Glomerular endothelial cell (primary cell): ENCODE measurements at regions not wholly inside any gene's neighbourhood (a gene's known extent, or its start where the extent isn't known, plus 50 kb on each side); places are given as distances from the start of the nearest gene placed in this dataset.

ENCODE experiments used
- DNase-seq: peaks from one replicate; pipeline ENCODE4 v3.0.0-alpha.2; 2011; ENCODE audit warnings: low read depth, low spot score; ENCODE audit errors: extremely low read depth

DNA sequence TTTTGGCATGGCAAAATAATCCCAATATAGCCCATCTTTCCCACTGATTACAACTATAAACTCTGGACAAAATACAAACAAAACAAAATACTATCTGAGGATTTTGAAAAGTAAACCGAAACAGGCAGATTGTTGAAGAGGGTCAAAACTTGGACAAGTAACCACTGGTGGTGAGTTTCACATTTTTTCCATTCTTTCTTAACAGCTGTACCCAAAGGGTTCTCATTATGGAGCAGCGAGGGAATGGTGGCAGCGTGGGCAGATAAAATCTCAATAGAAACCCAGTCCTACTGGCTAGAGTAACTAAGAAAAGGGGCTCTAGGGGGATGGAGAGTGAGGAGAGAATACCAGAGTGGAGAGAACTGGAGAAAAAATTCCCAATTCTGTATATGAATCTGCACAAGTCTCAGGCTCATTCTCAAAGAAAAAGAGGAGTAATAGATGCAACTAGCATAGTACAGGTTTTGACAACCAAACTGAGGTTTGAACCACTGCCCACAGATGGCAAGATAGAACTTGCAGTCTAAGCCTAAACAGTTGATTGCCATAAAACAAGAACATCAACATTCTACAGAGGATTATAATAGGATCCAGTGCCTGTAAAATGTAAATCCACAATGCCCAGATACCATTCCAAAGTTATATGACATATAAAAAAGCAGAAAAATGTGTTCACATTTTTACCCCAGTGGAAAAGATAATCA lies 284.5 kb downstream of the KCNRG start:
- DNase-seq: no peak

DNA sequence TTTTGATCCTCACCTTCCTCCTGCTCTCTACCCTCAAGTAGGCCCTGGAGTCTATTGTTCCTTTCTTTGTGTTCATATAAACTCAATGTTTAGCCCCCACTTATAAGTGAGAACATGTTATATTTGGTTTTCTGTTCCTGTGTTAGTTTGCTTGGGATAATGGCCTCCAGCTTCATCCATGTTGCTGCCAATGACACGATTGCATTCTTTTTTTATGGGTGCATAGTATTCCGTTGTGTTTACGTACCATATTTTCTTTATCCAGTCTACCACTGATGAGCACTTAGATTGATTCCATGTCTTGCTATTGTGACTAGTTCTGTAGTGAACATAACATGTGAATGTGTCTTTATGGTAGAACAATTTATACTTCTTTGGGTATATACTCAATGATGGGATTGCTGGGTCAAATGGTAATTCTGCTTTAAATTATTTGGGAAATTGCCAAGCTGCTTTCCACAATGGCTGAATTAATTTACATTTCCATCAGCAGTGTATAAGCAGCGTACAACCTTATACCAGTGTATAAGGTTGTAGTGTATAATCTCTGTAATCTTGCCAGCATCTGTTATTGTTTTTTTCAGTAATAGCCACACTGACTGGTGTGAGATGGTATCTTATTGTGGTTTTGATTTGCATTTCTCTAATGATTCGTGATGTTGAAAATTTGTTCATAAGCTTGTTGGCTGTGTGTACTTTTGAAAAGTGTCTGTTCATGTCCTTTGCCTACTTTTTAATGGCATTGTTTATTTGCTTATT lies 288.9 kb downstream of the KCNRG start:
- no peak for DNase-seq

- DNase-seq: no peak
Observed at GRCh38 chr13:50306156-50306555, 290.9 kb downstream of the KCNRG start.

- no peak for DNase-seq
Observed at GRCh38 chr13:50309318-50309717, 294.1 kb downstream of the KCNRG start.

GRCh38 chr13:50309882-50310594 lies 294.8 kb downstream of the KCNRG start:
- no peak for DNase-seq

DNA sequence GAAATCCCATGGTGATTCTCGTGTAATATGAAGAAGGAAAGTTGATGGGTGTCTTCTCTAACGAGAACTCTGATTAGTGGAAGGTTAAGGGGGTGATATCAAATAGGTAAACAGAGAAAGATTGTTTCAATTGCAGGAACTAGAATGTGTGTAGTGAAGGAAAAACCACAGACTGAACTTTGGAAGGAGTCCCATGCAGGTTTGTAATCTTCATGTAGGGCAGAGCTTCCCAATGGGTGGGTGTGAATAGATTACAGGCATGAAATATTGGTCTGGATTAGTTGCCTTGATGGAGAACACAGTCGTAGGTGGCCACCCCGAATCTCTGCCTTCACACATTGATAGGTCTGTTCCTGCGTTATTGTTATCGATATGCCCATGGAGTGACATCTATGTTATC lies 295.5 kb downstream of the KCNRG start:
- DNase-seq: no peak

DNA sequence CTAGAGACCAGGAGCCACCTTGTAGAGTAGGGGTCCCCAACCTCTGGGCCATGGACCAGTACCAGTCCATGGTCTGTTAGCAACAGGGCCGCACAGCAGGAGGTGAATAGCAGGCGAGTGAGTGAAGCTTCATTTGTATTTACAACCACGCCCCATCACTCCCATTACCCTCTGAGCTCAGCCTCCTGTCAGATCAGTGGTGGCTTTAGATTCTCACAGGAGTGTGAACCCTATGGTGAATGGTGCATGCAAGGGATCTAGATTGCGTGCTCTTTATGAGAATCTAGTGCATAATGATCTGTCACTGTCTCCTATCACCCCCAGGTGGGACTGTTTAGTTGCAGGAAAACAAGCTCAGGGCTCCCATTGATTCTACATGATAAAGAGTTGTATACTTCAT lies 303.6 kb downstream of the KCNRG start:
- DNase-seq: no peak

DNA sequence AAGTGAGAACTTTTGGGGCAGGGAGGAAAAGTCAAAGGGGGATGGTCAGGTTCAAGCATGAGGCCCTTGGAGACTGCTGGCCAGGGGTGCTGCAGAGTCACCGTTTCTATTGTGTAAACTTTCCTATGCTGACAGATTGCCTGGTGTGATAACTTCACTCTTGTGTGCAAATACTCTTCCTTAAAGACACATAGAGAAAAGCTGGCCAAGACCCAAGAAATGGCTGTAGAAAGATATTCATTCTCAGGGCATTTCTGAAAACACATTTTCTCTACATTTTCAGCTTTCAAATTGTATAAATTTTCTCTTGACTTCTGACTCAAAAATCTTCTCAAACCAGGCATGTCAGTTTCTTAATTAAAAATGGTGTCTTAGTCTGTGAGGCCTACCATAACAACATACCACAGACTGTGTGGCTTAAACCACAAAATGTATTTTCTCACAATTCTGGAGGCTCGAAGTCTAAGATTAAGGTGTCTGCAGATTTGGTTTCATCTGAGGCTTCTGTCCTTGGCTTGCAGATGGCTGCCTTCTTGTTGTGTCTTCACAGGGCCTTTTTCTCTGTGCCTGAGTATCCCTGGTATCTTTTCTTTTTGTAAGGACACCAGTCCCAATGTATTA lies 304.5 kb downstream of the KCNRG start:
- peak; percentile 29 for DNase-seq

GRCh38 chr13:50320271-50320862 lies 305.1 kb downstream of the KCNRG start:
- peak; percentile 42 for DNase-seq

DNA sequence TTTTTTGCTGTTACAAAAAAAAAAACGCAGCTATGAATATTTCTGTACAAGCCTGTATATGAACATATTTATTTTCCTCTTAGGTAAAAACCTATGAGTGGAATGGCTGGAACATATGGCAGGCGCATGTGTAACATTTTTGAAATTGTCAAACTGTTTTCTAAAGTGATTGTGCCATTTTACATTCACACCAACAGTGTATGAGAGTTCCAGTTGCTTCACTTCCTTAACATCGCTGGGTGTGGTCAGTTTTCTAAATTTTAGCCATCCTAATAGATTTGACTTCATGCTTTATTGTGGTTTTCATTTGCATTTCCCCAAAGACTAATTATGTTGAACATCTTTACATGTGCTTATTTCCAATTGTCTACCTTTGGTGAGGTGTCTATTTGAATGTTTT lies 306.8 kb downstream of the KCNRG start:
- DNase-seq: no peak

DNA sequence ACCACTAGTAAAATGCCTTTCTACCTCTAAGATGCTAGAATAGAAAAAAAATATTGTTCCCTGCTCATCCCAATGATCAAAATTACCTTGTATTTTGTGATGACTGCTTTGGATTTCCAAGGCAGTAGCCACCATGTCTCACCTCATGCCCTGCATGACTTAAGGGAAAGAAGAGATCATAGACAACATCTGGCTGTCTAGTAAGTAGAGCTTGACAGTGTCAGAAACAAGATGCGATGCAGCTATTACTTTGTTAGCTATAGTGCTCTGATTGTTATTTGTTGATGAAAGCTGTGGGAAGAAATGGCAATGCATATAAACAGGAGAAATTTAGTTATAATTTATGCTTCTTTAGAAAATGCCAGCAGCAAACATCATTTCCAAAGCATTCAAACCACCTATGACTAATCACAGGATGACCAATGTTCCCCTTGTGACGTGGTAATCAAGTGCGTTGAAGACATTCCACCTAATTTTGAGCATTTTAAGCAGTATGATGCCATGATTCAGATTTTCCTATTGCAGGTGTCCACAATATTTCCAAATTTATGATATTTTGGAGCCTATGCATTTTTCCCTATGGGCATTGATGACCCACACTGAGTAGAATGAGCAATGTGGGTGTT lies 308.3 kb downstream of the KCNRG start:
- DNase-seq: peak; percentile 31

DNA sequence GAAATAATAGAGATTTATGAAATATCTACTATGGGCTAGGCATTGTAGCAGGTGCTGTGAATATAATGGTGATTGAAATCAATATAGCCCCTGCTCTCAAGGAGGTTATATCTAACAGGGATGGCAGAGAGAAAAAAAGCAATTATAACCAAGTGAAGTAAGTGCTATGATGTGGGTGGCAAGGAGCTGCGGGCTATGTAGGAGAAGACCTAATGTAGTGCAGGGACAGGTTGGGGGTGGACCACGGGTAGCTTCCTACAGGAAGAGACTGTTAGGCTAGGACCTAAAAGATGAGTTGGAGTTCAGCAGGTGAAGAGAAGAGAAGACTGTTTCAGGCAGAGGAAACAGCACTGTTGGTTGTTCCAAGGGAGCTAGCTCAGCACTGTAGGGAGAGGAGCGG lies 311.0 kb downstream of the KCNRG start:
- DNase-seq: no peak

GRCh38 chr13:50326811-50327210 lies 311.6 kb downstream of the KCNRG start:
- DNase-seq: no peak

DNA sequence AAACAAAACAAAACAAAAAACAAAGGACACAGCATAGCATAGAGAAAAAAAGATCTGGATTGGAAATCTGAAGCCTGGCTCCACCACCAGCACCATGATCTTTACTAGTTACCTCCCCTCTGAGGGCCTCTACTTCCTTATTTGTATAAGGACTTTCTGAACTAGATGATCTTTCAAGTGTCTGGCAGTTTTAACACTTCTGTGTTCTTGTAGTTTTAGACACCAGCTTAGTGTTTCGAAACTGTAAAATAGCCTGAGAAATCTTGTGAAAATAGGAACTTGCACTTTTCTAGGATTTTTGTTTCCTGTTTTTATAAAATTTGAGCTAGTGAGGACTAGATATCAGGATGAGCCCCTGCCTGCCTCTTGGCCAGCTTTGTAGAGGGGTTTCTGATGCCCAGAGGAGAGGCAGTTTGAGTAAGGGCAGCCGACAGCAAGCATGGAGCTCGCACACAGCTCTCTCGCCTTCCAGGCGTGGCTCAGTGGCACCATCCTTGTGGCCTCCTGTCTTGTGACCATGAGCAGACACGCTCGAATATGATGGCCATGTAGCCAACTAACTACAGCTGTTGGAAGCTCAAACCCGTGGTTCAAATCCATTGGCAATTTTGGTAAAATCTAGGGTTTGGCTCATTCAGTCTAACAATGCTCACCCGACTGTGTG lies 319.0 kb downstream of the KCNRG start:
- no peak for DNase-seq

DNA sequence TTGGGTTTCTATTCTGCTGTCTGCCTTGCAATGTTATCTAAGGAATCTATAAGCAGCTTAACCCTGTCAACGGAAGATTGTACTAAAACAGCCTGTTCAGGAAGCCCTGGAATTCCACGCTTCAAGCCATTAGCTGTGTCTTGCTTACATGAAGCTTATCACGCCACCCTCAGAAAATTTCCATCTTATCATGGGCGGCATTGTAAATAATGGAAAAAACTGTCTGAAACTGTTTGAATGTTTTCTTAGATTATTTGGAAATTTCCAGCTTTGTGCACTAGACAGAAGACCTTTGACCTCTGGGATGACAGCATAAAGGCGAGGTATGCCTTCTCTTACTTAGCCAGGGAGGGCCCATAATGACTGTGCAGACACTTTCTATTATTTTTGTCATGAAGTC lies 319.7 kb downstream of the KCNRG start:
- DNase-seq: peak; percentile 85

DNA sequence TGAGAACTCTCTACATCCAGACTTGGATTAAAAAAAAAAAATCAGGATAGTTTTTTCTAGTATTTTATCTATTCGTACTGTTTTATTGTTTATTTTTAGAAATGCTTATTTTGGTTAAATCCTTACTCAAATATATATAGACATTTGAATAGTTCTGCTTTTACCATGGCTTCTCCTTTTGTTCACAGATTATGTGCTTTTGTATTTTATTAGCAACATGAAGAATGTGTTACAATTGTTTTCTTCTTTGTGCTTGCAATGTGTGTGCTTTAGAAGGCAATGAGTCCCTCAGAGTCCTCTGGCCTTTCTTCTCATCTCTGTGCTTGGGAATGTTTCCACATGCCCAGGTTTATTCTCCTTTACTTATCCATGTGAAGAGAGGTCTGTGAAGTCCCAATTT lies 324.0 kb downstream of the KCNRG start:
- DNase-seq: no peak

DNA sequence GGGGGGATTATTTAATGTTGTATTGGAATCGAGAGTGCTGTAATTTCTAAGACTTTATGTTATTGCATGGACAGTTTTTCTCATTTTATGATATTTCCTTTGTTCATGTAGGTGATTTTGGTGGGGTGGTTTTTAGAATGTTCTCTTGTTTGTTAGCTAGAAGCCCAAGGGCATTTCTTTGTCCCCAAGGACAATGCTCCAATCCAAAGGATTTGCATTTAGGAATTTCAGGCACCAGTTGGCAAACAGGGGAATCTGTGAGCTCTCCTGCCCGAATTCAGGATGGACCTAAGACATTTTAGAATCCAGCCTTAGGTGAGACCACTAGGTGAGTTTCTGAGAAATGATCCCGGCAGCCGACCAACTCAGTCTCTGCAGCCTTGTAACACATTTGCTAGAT lies 324.9 kb downstream of the KCNRG start:
- DNase-seq: no peak

DNA sequence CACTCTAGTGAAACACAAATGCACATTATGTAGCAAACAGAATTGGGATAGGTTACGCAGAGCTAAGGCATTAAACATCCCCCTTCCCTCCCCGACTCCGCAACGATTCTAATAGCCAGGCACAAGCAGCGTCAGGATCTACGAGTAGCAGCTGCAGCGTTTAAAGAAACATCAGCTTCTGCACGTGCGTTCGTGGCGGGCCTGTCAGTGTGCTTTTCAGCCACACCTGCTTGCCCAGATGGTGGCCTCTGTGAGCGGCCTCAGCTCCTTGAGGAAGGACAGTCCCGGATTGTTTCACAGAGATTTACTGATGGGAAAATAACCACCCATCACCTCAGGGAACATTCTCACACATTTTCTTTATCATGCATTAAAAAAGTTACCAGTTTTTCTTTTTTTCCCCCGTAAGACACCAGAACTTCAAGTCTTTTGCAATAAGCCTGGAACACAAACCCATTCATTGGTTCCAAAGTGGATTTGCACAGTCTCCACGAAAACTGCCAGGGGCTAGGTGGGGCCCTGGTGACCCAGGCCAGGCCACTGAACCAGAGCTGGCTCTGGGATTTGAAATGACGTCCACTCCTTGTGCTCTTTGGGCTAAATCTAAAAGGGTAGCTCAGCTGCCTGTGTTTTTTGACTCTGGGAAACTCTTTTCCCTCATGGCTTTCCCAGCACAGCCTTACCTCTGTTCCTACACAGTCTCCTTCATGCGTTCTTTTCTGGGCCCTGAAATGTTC lies 325.5 kb downstream of the KCNRG start:
- no peak for DNase-seq

DNA sequence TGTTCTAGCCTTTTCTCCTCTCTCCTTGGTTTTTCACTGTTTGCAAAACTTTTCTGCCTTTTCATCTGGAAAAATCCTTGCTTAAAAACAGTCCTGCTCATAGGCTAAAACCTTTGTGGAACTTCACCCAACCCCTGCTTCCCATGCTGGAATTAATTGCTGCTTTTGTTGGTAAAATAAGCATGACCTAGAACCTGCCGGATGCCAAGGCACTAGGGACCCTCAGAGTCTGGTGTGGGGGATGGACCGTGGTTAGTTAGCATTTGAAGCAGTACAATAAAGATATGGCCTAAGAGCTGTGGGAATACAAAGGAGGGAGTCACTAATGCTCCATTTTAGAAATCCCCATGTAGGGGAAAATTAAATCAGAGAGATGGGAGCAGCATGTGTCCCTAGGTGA lies 326.3 kb downstream of the KCNRG start:
- no peak for DNase-seq
